K562 (cell line): ENCODE measurements at regions not wholly inside any gene's neighbourhood (a gene's known extent, or its start where the extent isn't known, plus 50 kb on each side); places are given as distances from the start of the nearest gene placed in this dataset.

ENCODE experiments used
- ATAC-seq: fragments of 200-7000 bp; cut with Tn5 transposase; 3 replicates; pipeline ENCODE4 v1.9.1; 2020; ENCODE audit warnings: moderate library complexity
- BruUV-seq: library from RNA; stranded (reverse); fragments of 400-500 nt; replicated peaks from 2 replicates; lab custom pipeline; 2021; lab: Mats Ljungman, UMichigan
- CTCF ChIA-PET: fragments of 300-600 bp; formaldehyde crosslinking; extraction: SDS; loops from one replicate; lab custom pipeline; 2021; ENCODE audit warnings: low intra/inter-chr PET ratio; lab: Yijun Ruan, JAX
- POLR2A ChIA-PET: fragments of 300-600, 350-650 bp; sonication (Branson Sonifier 250); formaldehyde crosslinking; extraction: SDS; loops from one replicate; lab custom pipeline; 2021; ENCODE audit warnings: antibody characterized with exemption, inconsistent platforms; lab: Yijun Ruan, JAX
- DNase-seq, 4 experiments: peaks; one replicate each; pipeline versions ENCODE4 v3.0.0 to v3.0.0-alpha.2; 2011 to 2018; ENCODE audit warnings: low spot score in 3 of 4, mixed read lengths in 3 of 4; ENCODE audit errors: extremely low read depth in 1 of 4
- FAIRE-seq: peaks from 2 replicates; lab custom pipeline; 2011; peaks lifted over from hg19 to GRCh38; lab: Jason Lieb, UNC
- H2AFZ ChIP-seq: 2 replicates; pipeline ENCODE4 v1.6.0; 2011; ENCODE audit warnings: low read depth, low read length, control low read depth, inconsistent platforms
- H3K27ac ChIP-seq: fragments of 200-600 bp; 3 replicates; pipeline ENCODE4 v1.8.0; 2011; ENCODE audit warnings: low read depth, mild to moderate bottlenecking, control low read depth, inconsistent platforms, low read length, moderate library complexity, mixed read lengths; ENCODE audit errors: extremely low read depth
- H3K27me3 ChIP-seq, 2 experiments: fragments of 300-600 bp in 1 of 2; 2 replicates in 1 of 2; 3 replicates in 1 of 2; pipeline versions ENCODE4 v1.6.0 to v1.8.0; 2011; ENCODE audit warnings: inconsistent platforms in 2 of 2, low read length in 2 of 2, mild to moderate bottlenecking in 1 of 2, mixed read lengths in 1 of 2, moderate library complexity in 1 of 2; ENCODE audit not compliant: control insufficient read depth in 2 of 2, insufficient read depth in 2 of 2
- H3K36me3 ChIP-seq: fragments of 300-600 bp; 3 replicates; pipeline ENCODE4 v1.8.0; 2011; ENCODE audit warnings: mild to moderate bottlenecking, low read length, inconsistent platforms; ENCODE audit not compliant: control insufficient read depth, insufficient read depth
- H3K4me1 ChIP-seq, 2 experiments: fragments of 200-600 bp in 1 of 2; replicated peaks in 1 of 2; 2 replicates in 1 of 2; 3 replicates in 1 of 2; pipeline versions ENCODE4 v1.5.1 to v1.8.0; 2011; ENCODE audit warnings: inconsistent platforms in 2 of 2, low read length in 2 of 2, mild to moderate bottlenecking in 1 of 2, mixed read lengths in 1 of 2, moderate library complexity in 1 of 2; ENCODE audit not compliant: control insufficient read depth in 2 of 2, insufficient read depth in 2 of 2
- H3K4me2 ChIP-seq: 2 replicates; pipeline ENCODE4 v1.6.1; 2011; ENCODE audit warnings: low read length, control low read depth, inconsistent platforms, mixed read lengths; ENCODE audit not compliant: insufficient read depth
- H3K4me3 ChIP-seq: fragments of 200-600 bp; sonication (generic), shearing (Covaris generic); 2 replicates; pipeline ENCODE4 v1.5.1; 2016; ENCODE audit warnings: control low read depth, inconsistent platforms
- H3K79me2 ChIP-seq: fragments of 200-600 bp; 3 replicates; pipeline ENCODE4 v1.8.0; 2011; ENCODE audit warnings: low read length, inconsistent platforms; ENCODE audit not compliant: control insufficient read depth, insufficient read depth
- H3K9ac ChIP-seq, 2 experiments: 2 replicates each; pipeline versions ENCODE4 v1.6.0 to v1.6.1; 2011; ENCODE audit warnings: low read depth in 2 of 2, low read length in 2 of 2, control low read depth in 1 of 2, inconsistent platforms in 1 of 2, mild to moderate bottlenecking in 1 of 2, mixed read lengths in 1 of 2; ENCODE audit not compliant: insufficient read depth in 1 of 2
- H3K9me1 ChIP-seq: one replicate; pipeline ENCODE4 v1.6.0; 2011; ENCODE audit warnings: inconsistent platforms, mild to moderate bottlenecking, low read length, moderate library complexity; ENCODE audit not compliant: control insufficient read depth, insufficient read depth
- H3K9me3 ChIP-seq: replicated peaks from 2 replicates; pipeline ENCODE4 v1.5.1; 2011; ENCODE audit warnings: low read depth, low read length, inconsistent platforms; ENCODE audit not compliant: control insufficient read depth, insufficient read depth
- H4K20me1 ChIP-seq: replicated peaks from 2 replicates; pipeline ENCODE4 v1.6.1; 2011; ENCODE audit warnings: low read length, inconsistent platforms, mixed read lengths; ENCODE audit not compliant: control insufficient read depth, insufficient read depth
- ASH1L ChIP-seq: fragments of 450-650 bp; IDR thresholded peaks from 2 replicates; pipeline ENCODE4 v1.6.1; 2018; ENCODE audit warnings: borderline replicate concordance, mild to moderate bottlenecking, low read depth; ENCODE audit not compliant: partially characterized antibody
- GTF3C2 ChIP-seq: IDR thresholded peaks from 3 replicates; pipeline ENCODE4 v1.6.1; 2011; ENCODE audit warnings: borderline replicate concordance, mild to moderate bottlenecking, moderate library complexity; ENCODE audit not compliant: insufficient read length; ENCODE audit errors: extremely low read depth
- HNRNPUL1 ChIP-seq: fragments of 200-400 bp; formaldehyde crosslinking; IDR thresholded peaks from 2 replicates; pipeline ENCODE4 v1.6.1; 2017; ENCODE audit warnings: low read length
- JUND ChIP-seq, 2 experiments: IDR thresholded peaks; 2 replicates in 1 of 2; 3 replicates in 1 of 2; pipeline ENCODE4 v1.6.1; 2011; ENCODE audit warnings: borderline replicate concordance in 2 of 2, low read depth in 2 of 2, low read length in 2 of 2, improper control_type of control experiment in 1 of 2, missing biosample characterization in 1 of 2, missing genetic modification characterization in 1 of 2, missing genetic modification reagents in 1 of 2
- NR4A1 ChIP-seq, 2 experiments: fragments of 250-450 bp in 1 of 2; fragments of 450-650 bp in 1 of 2; sonication (Bioruptor Pico) in 1 of 2; IDR thresholded peaks; 2 replicates each; pipeline versions ENCODE4 v1.4.0 to v1.6.1; 2016 to 2020; ENCODE audit warnings: mild to moderate bottlenecking in 2 of 2, missing compliant biosample characterization in 1 of 2, missing genetic modification characterization in 1 of 2, moderate library complexity in 1 of 2
- ZNF121 ChIP-seq: sonication (generic); formaldehyde crosslinking; conservative IDR thresholded peaks from 2 replicates; pipeline ENCODE4 v1.8.0; 2022; ENCODE audit warnings: missing genetic modification reagents
- ZNF395 ChIP-seq: fragments of 200-800 bp; sonication (Bioruptor generic); IDR thresholded peaks from 2 replicates; pipeline ENCODE4 v1.6.1; 2017; ENCODE audit warnings: missing genetic modification characterization, missing compliant biosample characterization
- WGBS: fragments of 100-300 bp; shearing (Covaris generic); methylation state at CpG from one replicate; pipeline ENCODE4 v1.1.6; 2016; ENCODE audit warnings: low coverage, mixed read lengths; ENCODE audit not compliant: insufficient coverage; ENCODE audit errors: missing lambda C conversion rate; 5-methylcytosine and 5-hydroxymethylcytosine counted together
- in situ Hi-C: fragments of 300-500 bp; cut with MboI; formaldehyde crosslinking; loops from 4 replicates; pipeline ENCODE4 v1.15.0; 2018; ENCODE audit warnings: inconsistent platforms, mixed read lengths
- intact Hi-C: fragments of 100-400 bp; cut with micrococcal nuclease; formaldehyde crosslinking; loops from 2 replicates; pipeline ENCODE4 v1.14.2; 2022

- intact Hi-C loops (no loop called here), in situ Hi-C loops (no loop called here)
- H3K4me2 ChIP-seq, result no peak overlapping the region
- no peaks in the 10 kb centered on the region for H3K4me1 ChIP-seq
- H2AFZ ChIP-seq, result no peak overlapping the region
- H3K4me3 ChIP-seq, result no peak overlapping the region
- no peaks in the 10 kb centered on the region for H3K79me2 ChIP-seq
- H3K36me3 ChIP-seq, result no peaks in the 10 kb centered on the region
- ChIA-PET CTCF (no interaction called here), POLR2A (no interaction called here)
- no TSS peak for BruUV-seq
- no peak overlapping the region for H3K27ac ChIP-seq
- ATAC-seq (no peak), FAIRE-seq (no peak), DNase-seq (no peak)
- H3K9me3 ChIP-seq, result no peaks in the 10 kb centered on the region
- no peaks in the 10 kb centered on the region for H4K20me1 ChIP-seq
- no peak overlapping the region for H3K9ac ChIP-seq
- 2% methylated on average over 8 of the region's 8 CpGs for WGBS
- no peaks in the 10 kb centered on the region for H3K9me1 ChIP-seq
- no peaks in the 10 kb centered on the region for H3K27me3 ChIP-seq
- no peak for TF ChIP-seq ZNF121 (CRISPR knock-in tag)
- no peak for TF ChIP-seq ZNF395
- no peak for TF ChIP-seq GTF3C2
- no peak for TF ChIP-seq ASH1L
- TF ChIP-seq JUND (IDR thresholded peaks at IDR 0.05; ENCODE audit: borderline replicate concordance, low read depth, low read length), result no peak
- no peak for TF ChIP-seq JUND (tag; IDR thresholded peaks at IDR 0.05; ENCODE audit: borderline replicate concordance, low read depth, low read length)
- TF ChIP-seq HNRNPUL1, result no peak
- TF ChIP-seq NR4A1 (CRISPR knock-in tag; IDR thresholded peaks at IDR 0.05), result no peak
- no peak for TF ChIP-seq NR4A1 (tag; IDR thresholded peaks at IDR 0.05)
Observed at GRCh38 chr3:28576614-28577200, 228.1 kb upstream of the AZI2 start.
